Keratinocyte (primary cell): ENCODE measurements at regions not wholly inside any gene's neighbourhood (a gene's known extent, or its start where the extent isn't known, plus 50 kb on each side); places are given as distances from the start of the nearest gene placed in this dataset.

Experiments
- DNase-seq: peaks from one replicate; pipeline ENCODE4 v3.0.0-alpha.2; 2011; ENCODE audit warnings: low read depth, missing footprints, low spot score
- FAIRE-seq: peaks from 2 replicates; lab custom pipeline; 2011; peaks lifted over from hg19 to GRCh38; lab: Jason Lieb, UNC
- H2AFZ ChIP-seq: 2 replicates; pipeline ENCODE4 v1.6.0; 2012; ENCODE audit warnings: low read length, control low read depth, inconsistent platforms; ENCODE audit not compliant: control insufficient read depth
- H3K27ac ChIP-seq: 2 replicates; pipeline ENCODE4 v1.5.1; 2011; ENCODE audit warnings: low read length; ENCODE audit not compliant: control insufficient read depth, insufficient read depth
- H3K27me3 ChIP-seq: 3 replicates; pipeline ENCODE4 v1.6.0; 2011; ENCODE audit warnings: low read length; ENCODE audit not compliant: control insufficient read depth, insufficient read depth; ENCODE audit errors: extremely low read depth
- H3K36me3 ChIP-seq, 2 experiments: 2 replicates in 1 of 2; 3 replicates in 1 of 2; pipeline ENCODE4 v1.5.1; 2011; ENCODE audit warnings: low read length in 2 of 2, mild to moderate bottlenecking in 1 of 2; ENCODE audit not compliant: control insufficient read depth in 2 of 2, insufficient read depth in 2 of 2; ENCODE audit errors: extremely low read depth in 1 of 2
- H3K4me1 ChIP-seq: 3 replicates; pipeline ENCODE4 v1.5.1; 2011; ENCODE audit warnings: low read length; ENCODE audit not compliant: control insufficient read depth, insufficient read depth; ENCODE audit errors: extremely low read depth
- H3K4me2 ChIP-seq: 3 replicates; pipeline ENCODE4 v1.6.0; 2011; ENCODE audit warnings: low read depth, low read length; ENCODE audit not compliant: control insufficient read depth, insufficient read depth; ENCODE audit errors: extremely low read depth
- H3K4me3 ChIP-seq, 3 experiments: fragments of 200-600 bp in 1 of 3; sonication (generic) in 1 of 3; 2 replicates in 2 of 3; 3 replicates in 1 of 3; pipeline ENCODE4 v1.5.1; 2011 to 2016; ENCODE audit warnings: low read length in 3 of 3, mild to moderate bottlenecking in 3 of 3, control low read depth in 2 of 3, inconsistent platforms in 1 of 3, low read depth in 1 of 3, mixed read lengths in 1 of 3, mixed run types in 1 of 3, moderate library complexity in 1 of 3; ENCODE audit not compliant: control insufficient read depth in 2 of 3, insufficient read depth in 2 of 3; ENCODE audit errors: extremely low read depth in 1 of 3
- H3K79me2 ChIP-seq: 2 replicates; pipeline ENCODE4 v1.6.0; 2012; ENCODE audit warnings: low read length; ENCODE audit not compliant: control insufficient read depth, insufficient read depth
- H3K9ac ChIP-seq: 3 replicates; pipeline ENCODE4 v1.6.0; 2011; ENCODE audit warnings: low read length; ENCODE audit not compliant: control insufficient read depth, insufficient read depth; ENCODE audit errors: extremely low read depth
- H3K9me1 ChIP-seq: 3 replicates; pipeline ENCODE4 v1.6.0; 2011; ENCODE audit warnings: low read length; ENCODE audit not compliant: control insufficient read depth, insufficient read depth; ENCODE audit errors: extremely low read depth
- H3K9me3 ChIP-seq: 2 replicates; pipeline ENCODE4 v1.5.1; 2012; ENCODE audit warnings: low read depth, low read length; ENCODE audit not compliant: control insufficient read depth
- H4K20me1 ChIP-seq: 3 replicates; pipeline ENCODE4 v1.6.0; 2011; ENCODE audit warnings: low read length; ENCODE audit not compliant: control insufficient read depth, insufficient read depth; ENCODE audit errors: extremely low read depth
- EZH2 ChIP-seq: IDR thresholded peaks from one replicate; pipeline ENCODE4 v1.6.1; 2012; ENCODE audit warnings: inconsistent platforms, mild to moderate bottlenecking, low read length, moderate library complexity
- dilution Hi-C: fragments of 300-500 bp; cut with MboI; formaldehyde crosslinking; loops from one replicate; pipeline ENCODE4 v1.7.0; 2020; ENCODE audit warnings: low sequenced_read_pairs; ENCODE audit not compliant: extremely low pct_ligation_motif_present
- TF ChIP-seq, protein P1 (sequence below), 3 experiments: IDR thresholded peaks in 1 of 3; conservative IDR thresholded peaks in 1 of 3; optimal IDR thresholded peaks in 1 of 3; 2 replicates in 2 of 3; 3 replicates in 1 of 3; pipeline versions ENCODE3 to v1.5.1; 2011; ENCODE audit warnings: low read length in 3 of 3, mild to moderate bottlenecking in 3 of 3, moderate library complexity in 2 of 3, control low read depth in 1 of 3, inconsistent platforms in 1 of 3; ENCODE audit not compliant: insufficient read depth in 2 of 3; ENCODE audit errors: extremely low read depth in 1 of 3

DNA sequence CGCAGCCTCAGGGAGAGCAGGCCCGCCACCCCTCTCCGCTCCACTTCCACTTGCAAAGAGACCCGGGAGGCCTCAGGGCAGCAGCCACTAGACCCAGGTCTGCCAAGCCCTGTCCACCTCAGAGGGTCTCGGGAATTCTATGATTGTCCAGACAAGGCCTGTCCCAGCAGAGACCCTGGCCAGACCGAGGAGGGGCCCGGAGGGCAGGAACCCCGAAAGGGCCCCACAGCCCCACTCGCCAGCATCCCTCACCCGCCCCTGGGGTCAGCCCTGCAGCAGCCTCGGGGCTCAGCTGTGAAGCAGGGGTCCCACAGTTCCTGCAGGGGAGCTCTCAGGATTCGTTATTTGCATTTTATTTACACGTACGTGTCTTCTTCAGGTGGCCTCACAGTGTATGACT lies 269.5 kb downstream of the EIPR1 start:
- no peaks in the 10 kb centered on the region for H4K20me1 ChIP-seq
- TF ChIP-seq EZH2, result no peak
- TF ChIP-seq, protein P1, sequence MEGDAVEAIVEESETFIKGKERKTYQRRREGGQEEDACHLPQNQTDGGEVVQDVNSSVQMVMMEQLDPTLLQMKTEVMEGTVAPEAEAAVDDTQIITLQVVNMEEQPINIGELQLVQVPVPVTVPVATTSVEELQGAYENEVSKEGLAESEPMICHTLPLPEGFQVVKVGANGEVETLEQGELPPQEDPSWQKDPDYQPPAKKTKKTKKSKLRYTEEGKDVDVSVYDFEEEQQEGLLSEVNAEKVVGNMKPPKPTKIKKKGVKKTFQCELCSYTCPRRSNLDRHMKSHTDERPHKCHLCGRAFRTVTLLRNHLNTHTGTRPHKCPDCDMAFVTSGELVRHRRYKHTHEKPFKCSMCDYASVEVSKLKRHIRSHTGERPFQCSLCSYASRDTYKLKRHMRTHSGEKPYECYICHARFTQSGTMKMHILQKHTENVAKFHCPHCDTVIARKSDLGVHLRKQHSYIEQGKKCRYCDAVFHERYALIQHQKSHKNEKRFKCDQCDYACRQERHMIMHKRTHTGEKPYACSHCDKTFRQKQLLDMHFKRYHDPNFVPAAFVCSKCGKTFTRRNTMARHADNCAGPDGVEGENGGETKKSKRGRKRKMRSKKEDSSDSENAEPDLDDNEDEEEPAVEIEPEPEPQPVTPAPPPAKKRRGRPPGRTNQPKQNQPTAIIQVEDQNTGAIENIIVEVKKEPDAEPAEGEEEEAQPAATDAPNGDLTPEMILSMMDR (optimal IDR thresholded peaks at IDR 0.05 in 1 of 3, IDR thresholded peaks at IDR 0.05 in 1 of 3, conservative IDR thresholded peaks at IDR 0.05 in 1 of 3; ENCODE audit: extremely low read depth in 1 of 3, insufficient read depth in 2 of 3, low read length in 3 of 3), result no peak
- dilution Hi-C loops, result no loop called here
- no peaks in the 10 kb centered on the region for H3K27me3 ChIP-seq
- H3K79me2 ChIP-seq, result no peaks in the 10 kb centered on the region
- no peak overlapping the region for H3K9ac ChIP-seq
- H3K36me3 ChIP-seq, result no peaks in the 10 kb centered on the region
- no peak for FAIRE-seq
- DNase-seq, result no peak
- peaks cover 12% of the 10 kb centered on the region for H3K9me3 ChIP-seq
- H3K4me2 ChIP-seq, result no peak overlapping the region
- no peak overlapping the region for H2AFZ ChIP-seq
- H3K4me3 ChIP-seq, result no peak overlapping the region
- no peaks in the 10 kb centered on the region for H3K9me1 ChIP-seq
- no peak overlapping the region for H3K27ac ChIP-seq
- H3K4me1 ChIP-seq, result no peaks in the 10 kb centered on the region

DNA sequence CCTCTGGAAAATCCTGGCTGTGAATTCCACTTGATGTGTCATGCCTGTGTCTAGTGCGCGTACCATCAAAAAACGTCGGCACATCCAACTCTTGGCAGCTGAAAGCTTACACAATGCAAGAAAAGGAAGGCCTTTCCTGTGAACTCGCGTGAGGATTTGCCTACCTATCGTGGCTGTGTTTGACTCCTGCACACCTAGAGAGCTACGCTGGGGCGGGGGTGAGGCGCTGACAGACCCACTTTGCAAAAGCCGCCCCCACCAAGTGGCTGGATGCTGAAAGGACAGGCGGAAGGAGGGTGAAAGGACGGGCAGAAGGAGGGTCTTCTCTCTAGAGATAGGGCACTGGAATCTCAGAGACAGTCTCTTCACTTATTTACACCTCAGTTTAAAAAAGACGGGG lies 270.1 kb downstream of the EIPR1 start:
- FAIRE-seq, result no peak
- no peak overlapping the region for H3K9ac ChIP-seq
- no peak overlapping the region for H3K4me3 ChIP-seq
- DNase-seq, result no peak
- H3K9me1 ChIP-seq, result no peaks in the 10 kb centered on the region
- H2AFZ ChIP-seq, result no peak overlapping the region
- no peaks in the 10 kb centered on the region for H3K27me3 ChIP-seq
- no peak overlapping the region for H3K4me2 ChIP-seq
- TF ChIP-seq, protein P1 (optimal IDR thresholded peaks at IDR 0.05 in 1 of 3, IDR thresholded peaks at IDR 0.05 in 1 of 3, conservative IDR thresholded peaks at IDR 0.05 in 1 of 3; ENCODE audit: extremely low read depth in 1 of 3, insufficient read depth in 2 of 3, low read length in 3 of 3), result no peak
- TF ChIP-seq EZH2, result no peak
- H3K4me1 ChIP-seq, result no peaks in the 10 kb centered on the region
- no peaks in the 10 kb centered on the region for H3K79me2 ChIP-seq
- H3K27ac ChIP-seq, result no peak overlapping the region
- peaks cover 12% of the 10 kb centered on the region for H3K9me3 ChIP-seq
- no peaks in the 10 kb centered on the region for H4K20me1 ChIP-seq
- dilution Hi-C loops, result no loop called here
- no peaks in the 10 kb centered on the region for H3K36me3 ChIP-seq
